ENCODE measurements at regions not wholly inside any gene's neighbourhood (a gene's known extent, or its start where the extent isn't known, plus 50 kb on each side); places are given as distances from the start of the nearest gene placed in this dataset.

DNA sequence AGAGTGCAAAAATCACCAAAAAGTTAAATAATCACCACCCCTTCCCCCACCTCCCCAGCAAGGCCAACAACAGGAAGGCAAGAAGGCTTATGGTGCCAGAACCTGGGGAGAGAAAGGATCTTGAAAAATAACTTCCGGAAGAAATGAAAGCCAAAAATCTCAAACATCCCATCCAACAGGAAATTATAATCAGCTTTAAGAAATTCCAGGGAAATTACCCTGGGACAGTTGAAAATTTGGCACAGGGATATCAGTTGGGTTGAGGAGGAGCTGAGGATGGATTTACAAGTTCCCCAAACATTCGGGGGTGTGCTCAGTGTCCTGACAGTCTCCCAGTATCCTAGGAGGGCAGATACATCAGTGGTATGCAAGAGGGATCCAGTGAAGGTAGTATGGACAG, 82.7 kb downstream of the POLR2M start:
- Histone ChIP-seq H3K4me3 (ENCODE audit: low read length) (no peak overlapping the region), H3K36me3 (ENCODE audit: insufficient read depth, low read length) (no peaks in the 10 kb centered on the region), H2AFZ (ENCODE audit: low read depth, low read length) (no peak overlapping the region), H3F3A (ENCODE audit: insufficient read depth, low read length, poor library complexity, severe bottlenecking) (no peaks in the 10 kb centered on the region), H3K9me3 (ENCODE audit: low read length) (no peaks in the 10 kb centered on the region), H3K9ac (ENCODE audit: low read length) (no peak overlapping the region), H3K79me2 (replicated peaks; ENCODE audit: insufficient read depth, low read length) (no peaks in the 10 kb centered on the region), H4K20me1 (ENCODE audit: insufficient read depth) (no peaks in the 10 kb centered on the region), H3K27ac (ENCODE audit: low read length) (no peak overlapping the region), H3K4me2 (ENCODE audit: low read length) (no peak overlapping the region), H3K27me3 (ENCODE audit: insufficient read depth, low read depth, low read length) (no peaks in the 10 kb centered on the region), H3K9me2 (ENCODE audit: insufficient read depth, low read length) (no peaks in the 10 kb centered on the region)
- TF ChIP-seq SMC3 (conservative IDR thresholded peaks at IDR 0.05; ENCODE audit: poor library complexity) (no peak), POLR2AphosphoS5 (IDR thresholded peaks at IDR 0.05) (no peak), TAF1 (IDR thresholded peaks at IDR 0.05; ENCODE audit: low read depth) (no peak), RAD21 (conservative IDR thresholded peaks at IDR 0.05) (no peak), MXI1 (conservative IDR thresholded peaks at IDR 0.05; ENCODE audit: poor library complexity, severe bottlenecking) (no peak), EZH2 (IDR thresholded peaks at IDR 0.05; ENCODE audit: borderline replicate concordance, insufficient read depth, low read length, poor library complexity, severe bottlenecking) (no peak), EP300 (conservative IDR thresholded peaks at IDR 0.05; ENCODE audit: poor library complexity, severe bottlenecking) (no peak)
- TF ChIP-seq, protein P1, sequence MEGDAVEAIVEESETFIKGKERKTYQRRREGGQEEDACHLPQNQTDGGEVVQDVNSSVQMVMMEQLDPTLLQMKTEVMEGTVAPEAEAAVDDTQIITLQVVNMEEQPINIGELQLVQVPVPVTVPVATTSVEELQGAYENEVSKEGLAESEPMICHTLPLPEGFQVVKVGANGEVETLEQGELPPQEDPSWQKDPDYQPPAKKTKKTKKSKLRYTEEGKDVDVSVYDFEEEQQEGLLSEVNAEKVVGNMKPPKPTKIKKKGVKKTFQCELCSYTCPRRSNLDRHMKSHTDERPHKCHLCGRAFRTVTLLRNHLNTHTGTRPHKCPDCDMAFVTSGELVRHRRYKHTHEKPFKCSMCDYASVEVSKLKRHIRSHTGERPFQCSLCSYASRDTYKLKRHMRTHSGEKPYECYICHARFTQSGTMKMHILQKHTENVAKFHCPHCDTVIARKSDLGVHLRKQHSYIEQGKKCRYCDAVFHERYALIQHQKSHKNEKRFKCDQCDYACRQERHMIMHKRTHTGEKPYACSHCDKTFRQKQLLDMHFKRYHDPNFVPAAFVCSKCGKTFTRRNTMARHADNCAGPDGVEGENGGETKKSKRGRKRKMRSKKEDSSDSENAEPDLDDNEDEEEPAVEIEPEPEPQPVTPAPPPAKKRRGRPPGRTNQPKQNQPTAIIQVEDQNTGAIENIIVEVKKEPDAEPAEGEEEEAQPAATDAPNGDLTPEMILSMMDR (IDR thresholded peaks at IDR 0.05; ENCODE audit: poor library complexity, severe bottlenecking) = no peak
- TF ChIP-seq, protein P2, sequence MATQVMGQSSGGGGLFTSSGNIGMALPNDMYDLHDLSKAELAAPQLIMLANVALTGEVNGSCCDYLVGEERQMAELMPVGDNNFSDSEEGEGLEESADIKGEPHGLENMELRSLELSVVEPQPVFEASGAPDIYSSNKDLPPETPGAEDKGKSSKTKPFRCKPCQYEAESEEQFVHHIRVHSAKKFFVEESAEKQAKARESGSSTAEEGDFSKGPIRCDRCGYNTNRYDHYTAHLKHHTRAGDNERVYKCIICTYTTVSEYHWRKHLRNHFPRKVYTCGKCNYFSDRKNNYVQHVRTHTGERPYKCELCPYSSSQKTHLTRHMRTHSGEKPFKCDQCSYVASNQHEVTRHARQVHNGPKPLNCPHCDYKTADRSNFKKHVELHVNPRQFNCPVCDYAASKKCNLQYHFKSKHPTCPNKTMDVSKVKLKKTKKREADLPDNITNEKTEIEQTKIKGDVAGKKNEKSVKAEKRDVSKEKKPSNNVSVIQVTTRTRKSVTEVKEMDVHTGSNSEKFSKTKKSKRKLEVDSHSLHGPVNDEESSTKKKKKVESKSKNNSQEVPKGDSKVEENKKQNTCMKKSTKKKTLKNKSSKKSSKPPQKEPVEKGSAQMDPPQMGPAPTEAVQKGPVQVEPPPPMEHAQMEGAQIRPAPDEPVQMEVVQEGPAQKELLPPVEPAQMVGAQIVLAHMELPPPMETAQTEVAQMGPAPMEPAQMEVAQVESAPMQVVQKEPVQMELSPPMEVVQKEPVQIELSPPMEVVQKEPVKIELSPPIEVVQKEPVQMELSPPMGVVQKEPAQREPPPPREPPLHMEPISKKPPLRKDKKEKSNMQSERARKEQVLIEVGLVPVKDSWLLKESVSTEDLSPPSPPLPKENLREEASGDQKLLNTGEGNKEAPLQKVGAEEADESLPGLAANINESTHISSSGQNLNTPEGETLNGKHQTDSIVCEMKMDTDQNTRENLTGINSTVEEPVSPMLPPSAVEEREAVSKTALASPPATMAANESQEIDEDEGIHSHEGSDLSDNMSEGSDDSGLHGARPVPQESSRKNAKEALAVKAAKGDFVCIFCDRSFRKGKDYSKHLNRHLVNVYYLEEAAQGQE (IDR thresholded peaks at IDR 0.05; ENCODE audit: borderline replicate concordance) = no peak

DNA sequence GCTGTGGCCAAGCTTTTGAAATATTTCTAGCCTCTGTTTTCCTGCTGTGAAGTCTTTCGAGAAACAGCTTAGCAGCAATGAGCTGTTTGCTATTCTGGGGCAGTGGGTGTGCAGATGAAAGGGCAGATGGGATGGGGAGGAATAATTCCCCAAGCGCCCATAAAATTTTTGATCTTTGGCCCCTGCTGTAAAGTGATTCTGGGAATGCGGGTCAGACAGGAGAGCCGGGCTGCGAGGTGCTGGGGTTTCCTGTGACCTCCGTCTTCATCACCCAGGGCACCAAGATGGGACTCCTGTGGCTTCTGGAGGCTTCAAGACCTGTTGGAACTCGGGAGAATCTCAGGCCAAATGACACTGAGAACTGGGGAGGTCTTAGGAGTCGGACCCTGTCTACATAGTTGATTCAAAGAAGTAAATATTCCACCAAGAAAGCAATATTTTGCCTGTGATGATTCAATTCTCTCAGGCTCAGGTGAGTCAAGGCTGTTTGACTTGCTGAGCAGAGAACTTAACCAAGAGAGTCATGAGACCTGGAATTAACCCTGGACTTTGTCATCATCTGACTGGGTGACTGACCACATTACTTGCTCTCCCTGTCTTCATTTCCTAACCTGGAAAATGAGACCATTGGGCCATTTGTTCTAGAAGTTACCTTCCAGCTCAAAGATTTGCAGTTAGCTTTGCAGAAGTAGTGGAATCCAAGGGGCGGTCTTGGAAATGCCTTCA, 86.4 kb downstream of the POLR2M start:
- Histone ChIP-seq H3K36me3 (ENCODE audit: insufficient read depth, low read length) (no peaks in the 10 kb centered on the region), H4K20me1 (ENCODE audit: insufficient read depth) (no peaks in the 10 kb centered on the region), H3K4me3 (ENCODE audit: low read length) (no peak overlapping the region), H3K4me2 (ENCODE audit: low read length) (no peak overlapping the region), H3F3A (ENCODE audit: insufficient read depth, low read length, poor library complexity, severe bottlenecking) (no peaks in the 10 kb centered on the region), H3K27ac (ENCODE audit: low read length) (no peak overlapping the region), H3K9ac (ENCODE audit: low read length) (no peak overlapping the region), H3K9me2 (ENCODE audit: insufficient read depth, low read length) (no peaks in the 10 kb centered on the region), H3K9me3 (ENCODE audit: low read length) (no peaks in the 10 kb centered on the region), H3K27me3 (ENCODE audit: insufficient read depth, low read depth, low read length) (no peaks in the 10 kb centered on the region), H2AFZ (ENCODE audit: low read depth, low read length) (no peak overlapping the region), H3K79me2 (replicated peaks; ENCODE audit: insufficient read depth, low read length) (no peaks in the 10 kb centered on the region)
- TF ChIP-seq RAD21 (conservative IDR thresholded peaks at IDR 0.05) (no peak), TAF1 (IDR thresholded peaks at IDR 0.05; ENCODE audit: low read depth) (no peak), EP300 (conservative IDR thresholded peaks at IDR 0.05; ENCODE audit: poor library complexity, severe bottlenecking) (no peak), SMC3 (conservative IDR thresholded peaks at IDR 0.05; ENCODE audit: poor library complexity) (no peak), EZH2 (IDR thresholded peaks at IDR 0.05; ENCODE audit: borderline replicate concordance, insufficient read depth, low read length, poor library complexity, severe bottlenecking) (no peak), MXI1 (conservative IDR thresholded peaks at IDR 0.05; ENCODE audit: poor library complexity, severe bottlenecking) (no peak), POLR2AphosphoS5 (IDR thresholded peaks at IDR 0.05) (no peak)
- TF ChIP-seq, protein P2 (IDR thresholded peaks at IDR 0.05; ENCODE audit: borderline replicate concordance) = no peak
- TF ChIP-seq, protein P1 (IDR thresholded peaks at IDR 0.05; ENCODE audit: poor library complexity, severe bottlenecking) = no peak
